ENCODE measurements at regions not wholly inside any gene's neighbourhood (a gene's known extent, or its start where the extent isn't known, plus 50 kb on each side); places are given as distances from the start of the nearest gene placed in this dataset.

GRCh38 chr9:91042024-91042423 is 240.4 kb downstream of the SYK start:
- no peak overlapping the region for H3K9ac ChIP-seq (ENCODE audit: low read length)
- H3K36me3 ChIP-seq (ENCODE audit: control insufficient read depth, insufficient read depth, low read length): no peaks in the 10 kb centered on the region
- no peak overlapping the region for H3K4me3 ChIP-seq (ENCODE audit: low read depth, low read length)
- H3K27ac ChIP-seq (ENCODE audit: low read depth, low read length): no peak overlapping the region
- H3K9me3 ChIP-seq (ENCODE audit: control insufficient read depth, insufficient read depth, low read depth, low read length): no peaks in the 10 kb centered on the region
- H3K4me1 ChIP-seq (ENCODE audit: control insufficient read depth, insufficient read depth, low read length): peaks cover 15% of the 10 kb centered on the region
- H3K27me3 ChIP-seq (ENCODE audit: control insufficient read depth, insufficient read depth, low read length): no peaks in the 10 kb centered on the region

- Histone ChIP-seq H3K27ac (ENCODE audit: low read depth, low read length) (no peak overlapping the region), H3K4me1 (ENCODE audit: control insufficient read depth, insufficient read depth, low read length) (peaks cover 10% of the 10 kb centered on the region), H3K4me3 (ENCODE audit: low read depth, low read length) (no peak overlapping the region), H3K9me3 (ENCODE audit: control insufficient read depth, insufficient read depth, low read depth, low read length) (no peaks in the 10 kb centered on the region), H3K9ac (ENCODE audit: low read length) (no peak overlapping the region), H3K36me3 (ENCODE audit: control insufficient read depth, insufficient read depth, low read length) (no peaks in the 10 kb centered on the region), H3K27me3 (ENCODE audit: control insufficient read depth, insufficient read depth, low read length) (no peaks in the 10 kb centered on the region)
Observed at GRCh38 chr9:91042541-91042940, 240.9 kb downstream of the SYK start.

GRCh38 chr9:91043056-91043810 is 241.6 kb downstream of the SYK start:
- H3K27ac ChIP-seq (ENCODE audit: low read depth, low read length): no peak overlapping the region
- peaks cover 3% of the 10 kb centered on the region; the same call in 1 of the 2 replicates for H3K4me1 ChIP-seq (ENCODE audit: control insufficient read depth, insufficient read depth, low read length)
- H3K36me3 ChIP-seq (ENCODE audit: control insufficient read depth, insufficient read depth, low read length): no peaks in the 10 kb centered on the region
- H3K4me3 ChIP-seq (ENCODE audit: low read depth, low read length): no peak overlapping the region
- no peak overlapping the region for H3K9ac ChIP-seq (ENCODE audit: low read length)
- no peaks in the 10 kb centered on the region for H3K9me3 ChIP-seq (ENCODE audit: control insufficient read depth, insufficient read depth, low read depth, low read length)
- H3K27me3 ChIP-seq (ENCODE audit: control insufficient read depth, insufficient read depth, low read length): no peaks in the 10 kb centered on the region

GRCh38 chr9:91043811-91044175 is 242.2 kb downstream of the SYK start:
- Histone ChIP-seq H3K36me3 (ENCODE audit: control insufficient read depth, insufficient read depth, low read length) (no peaks in the 10 kb centered on the region), H3K27ac (ENCODE audit: low read depth, low read length) (no peak overlapping the region), H3K4me3 (ENCODE audit: low read depth, low read length) (no peak overlapping the region), H3K9me3 (ENCODE audit: control insufficient read depth, insufficient read depth, low read depth, low read length) (no peaks in the 10 kb centered on the region), H3K27me3 (ENCODE audit: control insufficient read depth, insufficient read depth, low read length) (no peaks in the 10 kb centered on the region), H3K9ac (ENCODE audit: low read length) (no peak overlapping the region), H3K4me1 (ENCODE audit: control insufficient read depth, insufficient read depth, low read length) (no peaks in the 10 kb centered on the region; the same call in 1 of the 2 replicates)

GRCh38 chr9:91044354-91044753 is 242.7 kb downstream of the SYK start:
- no peak overlapping the region for H3K4me3 ChIP-seq (ENCODE audit: low read depth, low read length)
- H3K27me3 ChIP-seq (ENCODE audit: control insufficient read depth, insufficient read depth, low read length): no peaks in the 10 kb centered on the region
- no peaks in the 10 kb centered on the region; the same call in 1 of the 2 replicates for H3K4me1 ChIP-seq (ENCODE audit: control insufficient read depth, insufficient read depth, low read length)
- no peak overlapping the region for H3K9ac ChIP-seq (ENCODE audit: low read length)
- no peaks in the 10 kb centered on the region for H3K36me3 ChIP-seq (ENCODE audit: control insufficient read depth, insufficient read depth, low read length)
- H3K27ac ChIP-seq (ENCODE audit: low read depth, low read length): no peak overlapping the region
- H3K9me3 ChIP-seq (ENCODE audit: control insufficient read depth, insufficient read depth, low read depth, low read length): no peaks in the 10 kb centered on the region

- H3K9me3 ChIP-seq (ENCODE audit: control insufficient read depth, insufficient read depth, low read depth, low read length): no peaks in the 10 kb centered on the region
- H3K27ac ChIP-seq (ENCODE audit: low read depth, low read length): no peak overlapping the region
- no peak overlapping the region for H3K9ac ChIP-seq (ENCODE audit: low read length)
- H3K27me3 ChIP-seq (ENCODE audit: control insufficient read depth, insufficient read depth, low read length): no peaks in the 10 kb centered on the region
- no peak overlapping the region for H3K4me3 ChIP-seq (ENCODE audit: low read depth, low read length)
- H3K36me3 ChIP-seq (ENCODE audit: control insufficient read depth, insufficient read depth, low read length): no peaks in the 10 kb centered on the region
- H3K4me1 ChIP-seq (ENCODE audit: control insufficient read depth, insufficient read depth, low read length): no peaks in the 10 kb centered on the region; the same call in 1 of the 2 replicates
Observed at GRCh38 chr9:91045041-91045440, 243.4 kb downstream of the SYK start.

GRCh38 chr9:91047529-91047928 is 245.9 kb downstream of the SYK start:
- Histone ChIP-seq H3K9me3 (ENCODE audit: control insufficient read depth, insufficient read depth, low read depth, low read length) (no peaks in the 10 kb centered on the region), H3K4me3 (ENCODE audit: low read depth, low read length) (no peak overlapping the region), H3K4me1 (ENCODE audit: control insufficient read depth, insufficient read depth, low read length) (no peaks in the 10 kb centered on the region; the same call in 1 of the 2 replicates), H3K27me3 (ENCODE audit: control insufficient read depth, insufficient read depth, low read length) (no peaks in the 10 kb centered on the region), H3K27ac (ENCODE audit: low read depth, low read length) (no peak overlapping the region), H3K36me3 (ENCODE audit: control insufficient read depth, insufficient read depth, low read length) (no peaks in the 10 kb centered on the region), H3K9ac (ENCODE audit: low read length) (no peak overlapping the region)

GRCh38 chr9:91047993-91048607 is 246.5 kb downstream of the SYK start:
- H3K4me1 ChIP-seq (ENCODE audit: control insufficient read depth, insufficient read depth, low read length): no peaks in the 10 kb centered on the region; the same call in 1 of the 2 replicates
- no peaks in the 10 kb centered on the region for H3K27me3 ChIP-seq (ENCODE audit: control insufficient read depth, insufficient read depth, low read length)
- H3K36me3 ChIP-seq (ENCODE audit: control insufficient read depth, insufficient read depth, low read length): no peaks in the 10 kb centered on the region
- H3K4me3 ChIP-seq (ENCODE audit: low read depth, low read length): no peak overlapping the region
- no peak overlapping the region for H3K9ac ChIP-seq (ENCODE audit: low read length)
- no peak overlapping the region for H3K27ac ChIP-seq (ENCODE audit: low read depth, low read length)
- H3K9me3 ChIP-seq (ENCODE audit: control insufficient read depth, insufficient read depth, low read depth, low read length): no peaks in the 10 kb centered on the region

- Histone ChIP-seq H3K4me3 (ENCODE audit: low read depth, low read length) (no peak overlapping the region), H3K4me1 (ENCODE audit: control insufficient read depth, insufficient read depth, low read length) (no peaks in the 10 kb centered on the region; the same call in 1 of the 2 replicates), H3K9ac (ENCODE audit: low read length) (no peak overlapping the region), H3K27me3 (ENCODE audit: control insufficient read depth, insufficient read depth, low read length) (no peaks in the 10 kb centered on the region), H3K27ac (ENCODE audit: low read depth, low read length) (no peak overlapping the region), H3K36me3 (ENCODE audit: control insufficient read depth, insufficient read depth, low read length) (no peaks in the 10 kb centered on the region), H3K9me3 (ENCODE audit: control insufficient read depth, insufficient read depth, low read depth, low read length) (no peaks in the 10 kb centered on the region)
Observed at GRCh38 chr9:91048749-91049148, 247.1 kb downstream of the SYK start.

- no peak overlapping the region for H3K4me3 ChIP-seq (ENCODE audit: low read depth, low read length)
Observed at GRCh38 chr9:91053824-91054223, 252.2 kb downstream of the SYK start.

GRCh38 chr9:91055845-91056244 is 254.2 kb downstream of the SYK start:
- Histone ChIP-seq H3K36me3 (ENCODE audit: control insufficient read depth, insufficient read depth, low read length) (no peaks in the 10 kb centered on the region), H3K4me1 (ENCODE audit: control insufficient read depth, insufficient read depth, low read length) (peaks cover 6% of the 10 kb centered on the region), H3K9me3 (ENCODE audit: control insufficient read depth, insufficient read depth, low read depth, low read length) (no peaks in the 10 kb centered on the region), H3K27ac (ENCODE audit: low read depth, low read length) (no peak overlapping the region), H3K27me3 (ENCODE audit: control insufficient read depth, insufficient read depth, low read length) (no peaks in the 10 kb centered on the region), H3K4me3 (ENCODE audit: low read depth, low read length) (no peak overlapping the region), H3K9ac (ENCODE audit: low read length) (no peak overlapping the region)

More at GRCh38 chr9:91053824-91054223, 252.2 kb downstream of the SYK start:
- no peaks in the 10 kb centered on the region for H3K27me3 ChIP-seq (ENCODE audit: control insufficient read depth, insufficient read depth, low read length)
- no peaks in the 10 kb centered on the region for H3K9me3 ChIP-seq (ENCODE audit: control insufficient read depth, insufficient read depth, low read depth, low read length)
- H3K27ac ChIP-seq (ENCODE audit: low read depth, low read length): no peak overlapping the region
- no peaks in the 10 kb centered on the region for H3K4me1 ChIP-seq (ENCODE audit: control insufficient read depth, insufficient read depth, low read length)
- no peaks in the 10 kb centered on the region for H3K36me3 ChIP-seq (ENCODE audit: control insufficient read depth, insufficient read depth, low read length)
- no peak overlapping the region for H3K9ac ChIP-seq (ENCODE audit: low read length)

All from HUES6 (cell line).